ENCODE measurements at regions not wholly inside any gene's neighbourhood (a gene's known extent, or its start where the extent isn't known, plus 50 kb on each side); places are given as distances from the start of the nearest gene placed in this dataset.

GRCh38 chr2:82043867-82044266 lies 1739.3 kb upstream of the LRRTM1 start:
- Histone ChIP-seq H3K9me2 (ENCODE audit: insufficient read depth) (no peaks in the 10 kb centered on the region), H3K27ac (no peak overlapping the region), H3K4me2 (ENCODE audit: unreplicated experiment) (no peak overlapping the region), H3K27me3 (replicated peaks; ENCODE audit: insufficient read depth) (no peaks in the 10 kb centered on the region), H3K36me3 (ENCODE audit: low read depth) (no peaks in the 10 kb centered on the region), H3F3A (ENCODE audit: insufficient read depth) (no peaks in the 10 kb centered on the region), H3K9ac (no peak overlapping the region), H3K9me3 (ENCODE audit: low read depth) (peaks cover 3% of the 10 kb centered on the region), H3K4me1 (ENCODE audit: insufficient read depth) (no peaks in the 10 kb centered on the region), H3K4me3 (no peak overlapping the region), H2AFZ (no peak overlapping the region), H3K79me2 (ENCODE audit: insufficient read depth) (no peaks in the 10 kb centered on the region), H4K20me1 (ENCODE audit: insufficient read depth) (no peaks in the 10 kb centered on the region)
- TF ChIP-seq EZH2 (IDR thresholded peaks at IDR 0.05; ENCODE audit: insufficient read depth, poor library complexity, severe bottlenecking) (no peak), EZH2phosphoT487 (IDR thresholded peaks at IDR 0.05; ENCODE audit: insufficient read depth, low read depth) (no peak)
- in situ Hi-C loops (cut with MboI): no loop called here
- DNase-seq: no peak
- WGBS, 2 experiments (ENCODE audit: low coverage in 1 of 2, low lambda C conversion rate in 2 of 2, missing lambda C conversion rate in 2 of 2): 3 to 4% methylated on average over 2 of the region's 2 CpGs

- WGBS, 2 experiments (ENCODE audit: low coverage in 1 of 2, low lambda C conversion rate in 2 of 2, missing lambda C conversion rate in 2 of 2): 6 to 10% methylated on average over 5 of the region's 5 CpGs
- Histone ChIP-seq H3F3A (ENCODE audit: insufficient read depth) (no peaks in the 10 kb centered on the region), H3K9ac (no peak overlapping the region), H3K9me3 (ENCODE audit: low read depth) (no peaks in the 10 kb centered on the region), H3K4me1 (ENCODE audit: insufficient read depth) (no peaks in the 10 kb centered on the region), H2AFZ (no peak overlapping the region), H3K36me3 (ENCODE audit: low read depth) (no peaks in the 10 kb centered on the region), H4K20me1 (ENCODE audit: insufficient read depth) (no peaks in the 10 kb centered on the region), H3K79me2 (ENCODE audit: insufficient read depth) (no peaks in the 10 kb centered on the region), H3K27ac (no peak overlapping the region), H3K4me2 (ENCODE audit: unreplicated experiment) (no peak overlapping the region), H3K27me3 (replicated peaks; ENCODE audit: insufficient read depth) (no peaks in the 10 kb centered on the region), H3K4me3 (no peak overlapping the region), H3K9me2 (ENCODE audit: insufficient read depth) (no peaks in the 10 kb centered on the region)
- in situ Hi-C loops (cut with MboI): no loop called here
- no peak for DNase-seq
- no peak for TF ChIP-seq EZH2 (IDR thresholded peaks at IDR 0.05; ENCODE audit: insufficient read depth, poor library complexity, severe bottlenecking)
- no peak for TF ChIP-seq EZH2phosphoT487 (IDR thresholded peaks at IDR 0.05; ENCODE audit: insufficient read depth, low read depth)
Observed at GRCh38 chr2:82027921-82028615, 1723.5 kb upstream of the LRRTM1 start.

- no peaks in the 10 kb centered on the region for H3K9me2 ChIP-seq (ENCODE audit: insufficient read depth)
- H3K9me3 ChIP-seq (ENCODE audit: low read depth): no peaks in the 10 kb centered on the region
- no peak for TF ChIP-seq EZH2 (IDR thresholded peaks at IDR 0.05; ENCODE audit: insufficient read depth, poor library complexity, severe bottlenecking)
- no peak for TF ChIP-seq EZH2phosphoT487 (IDR thresholded peaks at IDR 0.05; ENCODE audit: insufficient read depth, low read depth)
- DNase-seq: no peak
- no peaks in the 10 kb centered on the region for H3K27me3 ChIP-seq (replicated peaks; ENCODE audit: insufficient read depth)
- no peak overlapping the region for H3K27ac ChIP-seq
- H3F3A ChIP-seq (ENCODE audit: insufficient read depth): no peaks in the 10 kb centered on the region
- no peaks in the 10 kb centered on the region for H3K4me1 ChIP-seq (ENCODE audit: insufficient read depth)
- H3K79me2 ChIP-seq (ENCODE audit: insufficient read depth): no peaks in the 10 kb centered on the region
- no peaks in the 10 kb centered on the region for H3K36me3 ChIP-seq (ENCODE audit: low read depth)
- H3K4me2 ChIP-seq (ENCODE audit: unreplicated experiment): no peak overlapping the region
- H2AFZ ChIP-seq: no peak overlapping the region
- in situ Hi-C loops (cut with MboI): no loop called here
- no peak overlapping the region for H3K9ac ChIP-seq
- no peak overlapping the region for H3K4me3 ChIP-seq
- no peaks in the 10 kb centered on the region for H4K20me1 ChIP-seq (ENCODE audit: insufficient read depth)
- WGBS, 2 experiments (ENCODE audit: low coverage in 1 of 2, low lambda C conversion rate in 2 of 2, missing lambda C conversion rate in 2 of 2): 44 to 45% methylated on average over 6 of the region's 6 CpGs
Observed at GRCh38 chr2:82023710-82024109, 1719.2 kb upstream of the LRRTM1 start.

- Histone ChIP-seq H3K4me3 (no peak overlapping the region), H3K9ac (no peak overlapping the region), H3K4me2 (ENCODE audit: unreplicated experiment) (no peak overlapping the region), H3F3A (ENCODE audit: insufficient read depth) (no peaks in the 10 kb centered on the region), H3K27ac (no peak overlapping the region), H3K9me2 (ENCODE audit: insufficient read depth) (no peaks in the 10 kb centered on the region), H3K9me3 (ENCODE audit: low read depth) (no peaks in the 10 kb centered on the region), H3K27me3 (replicated peaks; ENCODE audit: insufficient read depth) (no peaks in the 10 kb centered on the region), H3K4me1 (ENCODE audit: insufficient read depth) (no peaks in the 10 kb centered on the region), H3K79me2 (ENCODE audit: insufficient read depth) (no peaks in the 10 kb centered on the region), H3K36me3 (ENCODE audit: low read depth) (no peaks in the 10 kb centered on the region), H2AFZ (no peak overlapping the region), H4K20me1 (ENCODE audit: insufficient read depth) (no peaks in the 10 kb centered on the region)
- in situ Hi-C loops (cut with MboI): no loop called here
- WGBS, 2 experiments (ENCODE audit: low coverage in 1 of 2, low lambda C conversion rate in 2 of 2, missing lambda C conversion rate in 2 of 2): 10 to 16% methylated on average over 6 of the region's 6 CpGs
- DNase-seq: no peak
- TF ChIP-seq EZH2 (IDR thresholded peaks at IDR 0.05; ENCODE audit: insufficient read depth, poor library complexity, severe bottlenecking): no peak
- TF ChIP-seq EZH2phosphoT487 (IDR thresholded peaks at IDR 0.05; ENCODE audit: insufficient read depth, low read depth): no peak
Observed at GRCh38 chr2:82013641-82014040, 1709.1 kb upstream of the LRRTM1 start.

Data from GM23248 (cell line).